ENCODE measurements at regions not wholly inside any gene's neighbourhood (a gene's known extent, or its start where the extent isn't known, plus 50 kb on each side); places are given as distances from the start of the nearest gene placed in this dataset.

GRCh38 chr3:17936736-17937480 is 194.5 kb upstream of the TBC1D5 start:
- TF ChIP-seq, protein P1, sequence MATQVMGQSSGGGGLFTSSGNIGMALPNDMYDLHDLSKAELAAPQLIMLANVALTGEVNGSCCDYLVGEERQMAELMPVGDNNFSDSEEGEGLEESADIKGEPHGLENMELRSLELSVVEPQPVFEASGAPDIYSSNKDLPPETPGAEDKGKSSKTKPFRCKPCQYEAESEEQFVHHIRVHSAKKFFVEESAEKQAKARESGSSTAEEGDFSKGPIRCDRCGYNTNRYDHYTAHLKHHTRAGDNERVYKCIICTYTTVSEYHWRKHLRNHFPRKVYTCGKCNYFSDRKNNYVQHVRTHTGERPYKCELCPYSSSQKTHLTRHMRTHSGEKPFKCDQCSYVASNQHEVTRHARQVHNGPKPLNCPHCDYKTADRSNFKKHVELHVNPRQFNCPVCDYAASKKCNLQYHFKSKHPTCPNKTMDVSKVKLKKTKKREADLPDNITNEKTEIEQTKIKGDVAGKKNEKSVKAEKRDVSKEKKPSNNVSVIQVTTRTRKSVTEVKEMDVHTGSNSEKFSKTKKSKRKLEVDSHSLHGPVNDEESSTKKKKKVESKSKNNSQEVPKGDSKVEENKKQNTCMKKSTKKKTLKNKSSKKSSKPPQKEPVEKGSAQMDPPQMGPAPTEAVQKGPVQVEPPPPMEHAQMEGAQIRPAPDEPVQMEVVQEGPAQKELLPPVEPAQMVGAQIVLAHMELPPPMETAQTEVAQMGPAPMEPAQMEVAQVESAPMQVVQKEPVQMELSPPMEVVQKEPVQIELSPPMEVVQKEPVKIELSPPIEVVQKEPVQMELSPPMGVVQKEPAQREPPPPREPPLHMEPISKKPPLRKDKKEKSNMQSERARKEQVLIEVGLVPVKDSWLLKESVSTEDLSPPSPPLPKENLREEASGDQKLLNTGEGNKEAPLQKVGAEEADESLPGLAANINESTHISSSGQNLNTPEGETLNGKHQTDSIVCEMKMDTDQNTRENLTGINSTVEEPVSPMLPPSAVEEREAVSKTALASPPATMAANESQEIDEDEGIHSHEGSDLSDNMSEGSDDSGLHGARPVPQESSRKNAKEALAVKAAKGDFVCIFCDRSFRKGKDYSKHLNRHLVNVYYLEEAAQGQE (IDR thresholded peaks at IDR 0.05; ENCODE audit: insufficient replicate concordance, low read depth) = no peak
- no peak for TF ChIP-seq CTCF (IDR thresholded peaks at IDR 0.05; ENCODE audit: insufficient read depth, low read length)
- TF ChIP-seq GABPA (IDR thresholded peaks at IDR 0.05; ENCODE audit: low read depth) = no peak

Data from HL-60 (cell line).